ENCODE measurements at regions not wholly inside any gene's neighbourhood (a gene's known extent, or its start where the extent isn't known, plus 50 kb on each side); places are given as distances from the start of the nearest gene placed in this dataset.
"Not testable (repeated sequence)": the region's sequence is repeated elsewhere in the genome, so short reads cannot be mapped to it uniquely, and the experiment has no call there.

GRCh38 chrX:3493605-3494004 is 147.2 kb upstream of the MXRA5 start:
- H3K4me3 ChIP-seq (ENCODE audit: control insufficient read depth, low read depth, low read length), result no peak overlapping the region
- TF ChIP-seq CTCF (conservative IDR thresholded peaks at IDR 0.05; ENCODE audit: control insufficient read depth, insufficient read depth, low read depth, low read length), result no peak
- DNase-seq (ENCODE audit: low read depth), result no peak

GRCh38 chrX:3485727-3486126 is 139.3 kb upstream of the MXRA5 start:
- no peak overlapping the region for H3K4me3 ChIP-seq (ENCODE audit: control insufficient read depth, low read depth, low read length)
- DNase-seq (ENCODE audit: low read depth), result no peak
- no peak for TF ChIP-seq CTCF (conservative IDR thresholded peaks at IDR 0.05; ENCODE audit: control insufficient read depth, insufficient read depth, low read depth, low read length)

- no peak for TF ChIP-seq CTCF (conservative IDR thresholded peaks at IDR 0.05; ENCODE audit: control insufficient read depth, insufficient read depth, low read depth, low read length)
- no peak overlapping the region for H3K4me3 ChIP-seq (ENCODE audit: control insufficient read depth, low read depth, low read length)
- no peak for DNase-seq (ENCODE audit: low read depth)
Observed at GRCh38 chrX:3479026-3479425, 132.6 kb upstream of the MXRA5 start.

GRCh38 chrX:3476973-3477372 is 130.5 kb upstream of the MXRA5 start:
- no peak for DNase-seq (ENCODE audit: low read depth)
- TF ChIP-seq CTCF (conservative IDR thresholded peaks at IDR 0.05; ENCODE audit: control insufficient read depth, insufficient read depth, low read depth, low read length), result no peak
- H3K4me3 ChIP-seq (ENCODE audit: control insufficient read depth, low read depth, low read length), result no peak overlapping the region

GRCh38 chrX:3470211-3470679 is 123.8 kb upstream of the MXRA5 start:
- DNase-seq (ENCODE audit: low read depth), result peak; percentile 26
- H3K4me3 ChIP-seq (ENCODE audit: control insufficient read depth, low read depth, low read length), result not testable (repeated sequence)

GRCh38 chrX:3468031-3468430 is 121.6 kb upstream of the MXRA5 start:
- no peak for DNase-seq (ENCODE audit: low read depth)
- no peak overlapping the region for H3K4me3 ChIP-seq (ENCODE audit: control insufficient read depth, low read depth, low read length)
- TF ChIP-seq CTCF (conservative IDR thresholded peaks at IDR 0.05; ENCODE audit: control insufficient read depth, insufficient read depth, low read depth, low read length), result no peak

GRCh38 chrX:3465017-3465416 is 118.6 kb upstream of the MXRA5 start:
- no peak overlapping the region for H3K4me3 ChIP-seq (ENCODE audit: control insufficient read depth, low read depth, low read length)
- DNase-seq (ENCODE audit: low read depth), result no peak
- TF ChIP-seq CTCF (conservative IDR thresholded peaks at IDR 0.05; ENCODE audit: control insufficient read depth, insufficient read depth, low read depth, low read length), result no peak
